Tibial nerve (tissue), 3 donors: ENCODE measurements at regions not wholly inside any gene's neighbourhood (a gene's known extent, or its start where the extent isn't known, plus 50 kb on each side); places are given as distances from the start of the nearest gene placed in this dataset.

ENCODE experiments used
- CTCF ChIP-seq, 5 experiments: fragments of 200-600 bp in 3 of 5; fragments of 450-650 bp in 2 of 5; sonication (generic) in 3 of 5; IDR thresholded peaks; one replicate each; pipeline ENCODE4 v1.5.1; 2016 to 2019; ENCODE audit warnings: antibody characterized with exemption in 5 of 5, mild to moderate bottlenecking in 3 of 5, moderate library complexity in 2 of 5
- POLR2A ChIP-seq, 2 donors: fragments of 450-650 bp; IDR thresholded peaks; one replicate each; pipeline ENCODE4 v1.6.1; 2017; ENCODE audit warnings: antibody characterized with exemption in 2 of 2, mild to moderate bottlenecking in 2 of 2, moderate library complexity in 2 of 2

DNA sequence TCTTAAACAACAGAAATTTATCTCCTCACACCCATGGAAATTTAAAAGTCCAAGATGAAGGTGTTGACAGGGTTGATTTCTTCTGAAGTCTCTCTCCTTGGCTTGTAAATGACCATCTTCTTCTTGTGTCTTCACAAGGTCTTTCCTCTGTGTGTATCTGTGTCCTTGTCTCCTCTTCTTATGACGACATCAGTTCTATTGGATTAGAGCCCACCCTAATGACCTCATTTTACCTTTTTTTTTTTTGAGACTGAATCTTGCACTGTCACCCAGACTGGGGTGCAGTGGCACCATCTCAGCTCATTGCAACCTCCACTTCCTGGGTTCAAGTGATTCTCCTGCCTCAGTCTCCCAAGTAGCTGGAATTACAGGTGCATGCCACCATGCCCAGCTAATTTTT lies 429.0 kb upstream of the CDH5 start:
- TF ChIP-seq CTCF (IDR thresholded peaks at IDR 0.05) (no peak), POLR2A (IDR thresholded peaks at IDR 0.05) (no peak)
